ENCODE measurements at regions not wholly inside any gene's neighbourhood (a gene's known extent, or its start where the extent isn't known, plus 50 kb on each side); places are given as distances from the start of the nearest gene placed in this dataset.

DNA sequence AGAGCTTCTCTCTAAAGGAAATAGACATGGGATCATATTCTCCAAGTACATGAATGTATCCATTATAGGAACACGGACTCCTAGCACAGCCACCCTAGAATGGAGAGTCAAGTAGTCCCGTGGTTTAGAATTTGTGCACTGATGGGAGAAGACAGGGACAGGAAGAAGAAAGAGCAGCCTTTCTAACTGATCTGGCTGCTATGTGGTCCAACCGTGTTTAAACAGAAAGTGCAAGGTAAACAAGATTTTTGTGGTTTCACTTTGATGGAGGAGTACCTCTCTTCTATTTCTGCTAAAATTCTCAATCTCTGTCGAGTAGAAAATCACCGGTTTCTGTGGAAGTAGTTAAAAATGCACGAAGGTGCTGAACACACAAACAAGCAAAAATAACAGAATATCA lies 171.3 kb downstream of the ST8SIA4 start:
- ATAC-seq (peak; percentile 43), DNase-seq (no peak)
- no peaks in the 10 kb centered on the region for H3K27me3 Mint-ChIP-seq
- H3K4me3 Mint-ChIP-seq, result peak overlapping the region; percentile 73
- no peak overlapping the region for H3K27ac Mint-ChIP-seq
- no peaks in the 10 kb centered on the region for H3K36me3 Mint-ChIP-seq (ENCODE audit: low read depth)
- no peaks in the 10 kb centered on the region for H3K9me3 Mint-ChIP-seq
- peaks cover 12% of the 10 kb centered on the region for H3K4me1 Mint-ChIP-seq

- Mint-ChIP-seq H3K4me3 (no peak overlapping the region), H3K27me3 (peaks cover 2% of the 10 kb centered on the region), H3K27ac (no peak overlapping the region), H3K36me3 (ENCODE audit: low read depth) (no peaks in the 10 kb centered on the region), H3K9me3 (no peaks in the 10 kb centered on the region), H3K4me1 (peaks cover 7% of the 10 kb centered on the region)
- no peak for ATAC-seq
- no peak for DNase-seq
Observed at GRCh38 chr5:100746730-100747129, 156.4 kb downstream of the ST8SIA4 start.

DNA sequence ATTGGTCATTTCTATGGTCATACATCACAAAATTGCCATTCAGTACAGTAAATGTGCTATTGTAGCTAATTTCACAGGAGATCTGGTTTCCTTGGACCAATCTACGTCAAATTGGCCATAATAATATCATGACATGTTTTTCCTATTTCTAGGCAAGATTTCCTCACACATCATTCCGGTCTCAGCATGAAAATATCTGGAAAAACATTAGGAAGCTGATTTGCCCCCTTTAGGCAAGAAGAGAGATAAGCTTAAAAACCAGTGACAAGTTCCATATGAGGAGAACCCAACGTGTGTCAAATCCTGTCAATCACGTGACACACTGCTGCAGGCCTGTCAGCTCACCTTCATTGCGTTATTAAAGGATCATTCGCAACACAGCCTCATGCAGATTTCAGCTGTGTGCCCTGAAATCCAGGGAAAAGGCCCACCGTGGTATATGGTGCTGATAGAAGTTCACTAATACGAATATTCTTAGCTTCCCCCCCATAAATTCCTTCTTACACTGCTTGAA lies 153.3 kb downstream of the ST8SIA4 start:
- no peak overlapping the region for H3K27ac Mint-ChIP-seq
- H3K27me3 Mint-ChIP-seq, result peaks cover 2% of the 10 kb centered on the region
- no peaks in the 10 kb centered on the region for H3K9me3 Mint-ChIP-seq
- DNase-seq (no peak), ATAC-seq (no peak)
- H3K36me3 Mint-ChIP-seq (ENCODE audit: low read depth), result no peaks in the 10 kb centered on the region
- peaks cover 7% of the 10 kb centered on the region for H3K4me1 Mint-ChIP-seq
- H3K4me3 Mint-ChIP-seq, result no peak overlapping the region

DNA sequence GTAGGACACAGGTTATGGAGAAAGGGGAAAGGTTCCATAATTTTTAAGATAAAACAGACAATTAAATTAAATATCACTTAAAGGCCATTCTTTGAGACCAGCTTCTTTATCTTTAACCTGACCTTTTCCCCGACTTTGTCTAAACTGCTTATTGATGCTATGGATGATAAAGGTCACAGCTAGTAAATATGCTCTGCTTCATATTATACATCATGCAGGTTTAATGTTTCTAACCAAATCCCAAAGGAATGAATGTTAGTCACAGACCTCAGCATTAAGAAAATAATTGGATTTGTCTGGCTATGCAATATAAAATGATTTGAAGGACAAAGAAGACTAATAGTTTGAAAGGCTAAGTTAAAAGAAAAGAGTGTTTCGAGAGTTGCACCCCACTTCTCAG lies 147.6 kb downstream of the ST8SIA4 start:
- no peaks in the 10 kb centered on the region for H3K9me3 Mint-ChIP-seq
- H3K4me1 Mint-ChIP-seq, result no peaks in the 10 kb centered on the region
- no peak for ATAC-seq
- DNase-seq, result no peak
- H3K27me3 Mint-ChIP-seq, result no peaks in the 10 kb centered on the region
- H3K36me3 Mint-ChIP-seq (ENCODE audit: low read depth), result no peaks in the 10 kb centered on the region
- H3K27ac Mint-ChIP-seq, result no peak overlapping the region
- H3K4me3 Mint-ChIP-seq, result no peak overlapping the region
